ENCODE measurements at regions not wholly inside any gene's neighbourhood (a gene's known extent, or its start where the extent isn't known, plus 50 kb on each side); places are given as distances from the start of the nearest gene placed in this dataset.

GRCh38 chr7:33814400-33814799 is 90.9 kb upstream of the BMPER start:
- CTCF ChIA-PET = no interaction called here
- H3K4me3 ChIP-seq (ENCODE audit: low read depth, low read length) = no peak overlapping the region
- TF ChIP-seq CTCF (IDR thresholded peaks at IDR 0.05; ENCODE audit: insufficient read depth, low read length, missing control alignments) = no peak
- no peak for DNase-seq (ENCODE audit: low read depth, low spot score)
- POLR2A ChIA-PET = no interaction called here

- H3K4me3 ChIP-seq (ENCODE audit: low read depth, low read length) = no peak overlapping the region
- TF ChIP-seq CTCF (IDR thresholded peaks at IDR 0.05; ENCODE audit: insufficient read depth, low read length, missing control alignments) = no peak
- DNase-seq (ENCODE audit: low read depth, low spot score) = no peak
- ChIA-PET CTCF (no interaction called here), POLR2A (no interaction called here)
Observed at GRCh38 chr7:33814936-33815335, 90.4 kb upstream of the BMPER start.

GRCh38 chr7:33815336-33815735 is 90.0 kb upstream of the BMPER start:
- no peak for DNase-seq (ENCODE audit: low read depth, low spot score)
- ChIA-PET CTCF (no interaction called here), POLR2A (no interaction called here)
- no peak overlapping the region for H3K4me3 ChIP-seq (ENCODE audit: low read depth, low read length)
- TF ChIP-seq CTCF (IDR thresholded peaks at IDR 0.05; ENCODE audit: insufficient read depth, low read length, missing control alignments) = no peak

- no peak for TF ChIP-seq CTCF (IDR thresholded peaks at IDR 0.05; ENCODE audit: insufficient read depth, low read length, missing control alignments)
- ChIA-PET POLR2A (no interaction called here), CTCF (no interaction called here)
- no peak overlapping the region for H3K4me3 ChIP-seq (ENCODE audit: low read depth, low read length)
- no peak for DNase-seq (ENCODE audit: low read depth, low spot score)
Observed at GRCh38 chr7:33816106-33816505, 89.2 kb upstream of the BMPER start.

GRCh38 chr7:33819658-33820057 is 85.7 kb upstream of the BMPER start:
- ChIA-PET POLR2A (no interaction called here), CTCF (interaction anchor here (0.9 to 1.8 kb wide), 5 partner anchors 13 to 113 kb away, joined by 3 to 7 read pairs (median 3); no protein-coding TSS in a partner anchor)
- H3K4me3 ChIP-seq (ENCODE audit: low read depth, low read length) = no peak overlapping the region
- TF ChIP-seq CTCF (IDR thresholded peaks at IDR 0.05; ENCODE audit: insufficient read depth, low read length, missing control alignments) = no peak
- no peak for DNase-seq (ENCODE audit: low read depth, low spot score)

GRCh38 chr7:33820206-33820605 is 85.1 kb upstream of the BMPER start:
- CTCF ChIA-PET = interaction anchor here (0.9 to 1.8 kb wide), 6 partner anchors 13 to 112 kb away, joined by 3 to 7 read pairs (median 3); no protein-coding TSS in a partner anchor
- no peak overlapping the region for H3K4me3 ChIP-seq (ENCODE audit: low read depth, low read length)
- no peak for TF ChIP-seq CTCF (IDR thresholded peaks at IDR 0.05; ENCODE audit: insufficient read depth, low read length, missing control alignments)
- DNase-seq (ENCODE audit: low read depth, low spot score) = no peak
- POLR2A ChIA-PET = no interaction called here

Data from AG04449 (cell line).